K562 (cell line): ENCODE measurements at regions not wholly inside any gene's neighbourhood (a gene's known extent, or its start where the extent isn't known, plus 50 kb on each side); places are given as distances from the start of the nearest gene placed in this dataset.

Experiments used
- ATAC-seq: fragments of 200-7000 bp; cut with Tn5 transposase; 3 replicates; pipeline ENCODE4 v1.9.1; 2020; ENCODE audit warnings: moderate library complexity
- BruUV-seq: library from RNA; stranded (reverse); fragments of 400-500 nt; replicated peaks from 2 replicates; lab custom pipeline; 2021; lab: Mats Ljungman, UMichigan
- CTCF ChIA-PET: fragments of 300-600 bp; formaldehyde crosslinking; extraction: SDS; loops from one replicate; lab custom pipeline; 2021; ENCODE audit warnings: low intra/inter-chr PET ratio; lab: Yijun Ruan, JAX
- POLR2A ChIA-PET: fragments of 300-600, 350-650 bp; sonication (Branson Sonifier 250); formaldehyde crosslinking; extraction: SDS; loops from one replicate; lab custom pipeline; 2021; ENCODE audit warnings: antibody characterized with exemption, inconsistent platforms; lab: Yijun Ruan, JAX
- DNase-seq, 4 experiments: peaks; one replicate each; pipeline versions ENCODE4 v3.0.0 to v3.0.0-alpha.2; 2011 to 2018; ENCODE audit warnings: low spot score in 3 of 4, mixed read lengths in 3 of 4; ENCODE audit errors: extremely low read depth in 1 of 4
- FAIRE-seq: peaks from 2 replicates; lab custom pipeline; 2011; peaks lifted over from hg19 to GRCh38; lab: Jason Lieb, UNC
- H2AFZ ChIP-seq: 2 replicates; pipeline ENCODE4 v1.6.0; 2011; ENCODE audit warnings: low read depth, low read length, control low read depth, inconsistent platforms
- H3K27ac ChIP-seq: fragments of 200-600 bp; 3 replicates; pipeline ENCODE4 v1.8.0; 2011; ENCODE audit warnings: low read depth, mild to moderate bottlenecking, control low read depth, inconsistent platforms, low read length, moderate library complexity, mixed read lengths; ENCODE audit errors: extremely low read depth
- H3K27me3 ChIP-seq, 2 experiments: fragments of 300-600 bp in 1 of 2; 2 replicates in 1 of 2; 3 replicates in 1 of 2; pipeline versions ENCODE4 v1.6.0 to v1.8.0; 2011; ENCODE audit warnings: inconsistent platforms in 2 of 2, low read length in 2 of 2, mild to moderate bottlenecking in 1 of 2, mixed read lengths in 1 of 2, moderate library complexity in 1 of 2; ENCODE audit not compliant: control insufficient read depth in 2 of 2, insufficient read depth in 2 of 2
- H3K36me3 ChIP-seq: fragments of 300-600 bp; 3 replicates; pipeline ENCODE4 v1.8.0; 2011; ENCODE audit warnings: mild to moderate bottlenecking, low read length, inconsistent platforms; ENCODE audit not compliant: control insufficient read depth, insufficient read depth
- H3K4me1 ChIP-seq, 2 experiments: fragments of 200-600 bp in 1 of 2; replicated peaks in 1 of 2; 2 replicates in 1 of 2; 3 replicates in 1 of 2; pipeline versions ENCODE4 v1.5.1 to v1.8.0; 2011; ENCODE audit warnings: inconsistent platforms in 2 of 2, low read length in 2 of 2, mild to moderate bottlenecking in 1 of 2, mixed read lengths in 1 of 2, moderate library complexity in 1 of 2; ENCODE audit not compliant: control insufficient read depth in 2 of 2, insufficient read depth in 2 of 2
- H3K4me2 ChIP-seq: 2 replicates; pipeline ENCODE4 v1.6.1; 2011; ENCODE audit warnings: low read length, control low read depth, inconsistent platforms, mixed read lengths; ENCODE audit not compliant: insufficient read depth
- H3K4me3 ChIP-seq: fragments of 200-600 bp; sonication (generic), shearing (Covaris generic); 2 replicates; pipeline ENCODE4 v1.5.1; 2016; ENCODE audit warnings: control low read depth, inconsistent platforms
- H3K79me2 ChIP-seq: fragments of 200-600 bp; 3 replicates; pipeline ENCODE4 v1.8.0; 2011; ENCODE audit warnings: low read length, inconsistent platforms; ENCODE audit not compliant: control insufficient read depth, insufficient read depth
- H3K9ac ChIP-seq, 2 experiments: 2 replicates each; pipeline versions ENCODE4 v1.6.0 to v1.6.1; 2011; ENCODE audit warnings: low read depth in 2 of 2, low read length in 2 of 2, control low read depth in 1 of 2, inconsistent platforms in 1 of 2, mild to moderate bottlenecking in 1 of 2, mixed read lengths in 1 of 2; ENCODE audit not compliant: insufficient read depth in 1 of 2
- H3K9me1 ChIP-seq: one replicate; pipeline ENCODE4 v1.6.0; 2011; ENCODE audit warnings: inconsistent platforms, mild to moderate bottlenecking, low read length, moderate library complexity; ENCODE audit not compliant: control insufficient read depth, insufficient read depth
- H3K9me3 ChIP-seq: replicated peaks from 2 replicates; pipeline ENCODE4 v1.5.1; 2011; ENCODE audit warnings: low read depth, low read length, inconsistent platforms; ENCODE audit not compliant: control insufficient read depth, insufficient read depth
- H4K20me1 ChIP-seq: replicated peaks from 2 replicates; pipeline ENCODE4 v1.6.1; 2011; ENCODE audit warnings: low read length, inconsistent platforms, mixed read lengths; ENCODE audit not compliant: control insufficient read depth, insufficient read depth
- CGGBP1 ChIP-seq: fragments of 250-450 bp; sonication (Bioruptor Pico); IDR thresholded peaks from 2 replicates; pipeline ENCODE4 v1.9.0; 2021; ENCODE audit warnings: mild to moderate bottlenecking
- FOXP1 ChIP-seq: sonication (generic); formaldehyde crosslinking; IDR thresholded peaks from 2 replicates; pipeline ENCODE4 v1.8.0; 2022; ENCODE audit warnings: mild to moderate bottlenecking, missing genetic modification reagents
- NEUROD1 ChIP-seq: fragments of 150-350 bp; IDR thresholded peaks from 2 replicates; pipeline ENCODE4 v1.6.1; 2014; ENCODE audit warnings: borderline replicate concordance, low read length, low read depth; ENCODE audit not compliant: partially characterized antibody
- SIN3A ChIP-seq, 2 experiments: fragments of 150-350 bp in 1 of 2; IDR thresholded peaks; 2 replicates each; pipeline ENCODE4 v1.6.1; 2011 to 2016; ENCODE audit warnings: borderline replicate concordance in 2 of 2, low read depth in 2 of 2, low read length in 2 of 2, mild to moderate bottlenecking in 2 of 2, moderate library complexity in 2 of 2; ENCODE audit not compliant: control insufficient read depth in 1 of 2
- SIX5 ChIP-seq, 2 experiments: IDR thresholded peaks; 2 replicates each; pipeline ENCODE4 v1.6.1; 2011; ENCODE audit warnings: low read length in 2 of 2, borderline replicate concordance in 1 of 2, low read depth in 1 of 2, mild to moderate bottlenecking in 1 of 2, moderate library complexity in 1 of 2; ENCODE audit not compliant: insufficient read depth in 1 of 2
- SNRNP70 ChIP-seq: fragments of 200-400 bp; formaldehyde crosslinking; optimal IDR thresholded peaks from 2 replicates; pipeline ENCODE3; 2017; ENCODE audit warnings: low read depth, low read length
- SP1 ChIP-seq: sonication (generic); formaldehyde crosslinking; IDR thresholded peaks from 2 replicates; pipeline ENCODE4 v1.8.1; 2022; ENCODE audit warnings: mild to moderate bottlenecking, missing genetic modification reagents
- TCF7 ChIP-seq: sonication (generic); IDR thresholded peaks from 2 replicates; pipeline ENCODE4 v1.6.1; 2016; ENCODE audit warnings: antibody characterized with exemption, borderline replicate concordance
- ZNF280A ChIP-seq: fragments of 450-650 bp; IDR thresholded peaks from 2 replicates; pipeline ENCODE4 v1.6.1; 2018; ENCODE audit warnings: mild to moderate bottlenecking, low read depth; ENCODE audit not compliant: partially characterized antibody
- ZNF398 ChIP-seq: fragments of 250-450 bp; sonication (Bioruptor Pico); IDR thresholded peaks from 2 replicates; pipeline ENCODE4 v1.8.0; 2021; ENCODE audit warnings: moderate library complexity, mild to moderate bottlenecking, inconsistent platforms
- ZNF75A ChIP-seq: fragments of 450-650 bp; formaldehyde crosslinking; IDR thresholded peaks from 2 replicates; pipeline ENCODE4 v1.4.0; 2020; ENCODE audit warnings: mild to moderate bottlenecking
- WGBS: fragments of 100-300 bp; shearing (Covaris generic); methylation state at CpG from one replicate; pipeline ENCODE4 v1.1.6; 2016; ENCODE audit warnings: low coverage, mixed read lengths; ENCODE audit not compliant: insufficient coverage; ENCODE audit errors: missing lambda C conversion rate; 5-methylcytosine and 5-hydroxymethylcytosine counted together
- in situ Hi-C: fragments of 300-500 bp; cut with MboI; formaldehyde crosslinking; loops from 4 replicates; pipeline ENCODE4 v1.15.0; 2018; ENCODE audit warnings: inconsistent platforms, mixed read lengths
- intact Hi-C: fragments of 100-400 bp; cut with micrococcal nuclease; formaldehyde crosslinking; loops from 2 replicates; pipeline ENCODE4 v1.14.2; 2022

- no TSS peak for BruUV-seq
- intact Hi-C loops: no loop called here
- WGBS: 0% methylated on average over 5 of the region's 5 CpGs
Observed at GRCh38 chr16:6031102-6031501, 933.5 kb upstream of the EEF2KMT start.

GRCh38 chr16:6027733-6028132 is 930.1 kb upstream of the EEF2KMT start:
- TF ChIP-seq FOXP1 (CRISPR knock-in tag) (no peak), SP1 (CRISPR knock-in tag) (no peak), ZNF398 (CRISPR knock-in tag) (no peak), SNRNP70 (no peak), SIN3A (IDR thresholded peaks at IDR 0.05; ENCODE audit: borderline replicate concordance in 2 of 2, control insufficient read depth in 1 of 2, low read depth in 2 of 2, low read length in 2 of 2) (no peak), ZNF280A (no peak), NEUROD1 (no peak), SIX5 (IDR thresholded peaks at IDR 0.05; ENCODE audit: borderline replicate concordance in 1 of 2, insufficient read depth in 1 of 2, low read depth in 1 of 2, low read length in 2 of 2) (no peak), TCF7 (no peak), ZNF75A (no peak)
- 0% methylated on average over 7 of the region's 7 CpGs for WGBS
- FAIRE-seq: no peak
- no peaks in the 10 kb centered on the region for H3K4me1 ChIP-seq
- H2AFZ ChIP-seq: no peak overlapping the region
- no peaks in the 10 kb centered on the region for H3K79me2 ChIP-seq
- ChIA-PET POLR2A (no interaction called here), CTCF (no interaction called here)
- intact Hi-C loops: no loop called here
- no peak overlapping the region for H3K9ac ChIP-seq
- H3K27me3 ChIP-seq: peaks cover 0 to 9% of the 10 kb centered on the region in 2 experiments; a peak in 2 of 5 replicates
- no peaks in the 10 kb centered on the region for H3K9me3 ChIP-seq
- no TSS peak for BruUV-seq
- H4K20me1 ChIP-seq: no peaks in the 10 kb centered on the region; the same call in 1 of the 2 replicates
- DNase-seq: no peak
- no peak overlapping the region for H3K27ac ChIP-seq
- in situ Hi-C loops: no loop called here
- H3K9me1 ChIP-seq: no peaks in the 10 kb centered on the region
- no peak overlapping the region for H3K4me3 ChIP-seq
- no peak overlapping the region for H3K4me2 ChIP-seq
- ATAC-seq: no peak
- H3K36me3 ChIP-seq: no peaks in the 10 kb centered on the region

More at GRCh38 chr16:6031102-6031501, 933.5 kb upstream of the EEF2KMT start:
- Histone ChIP-seq H4K20me1 (no peaks in the 10 kb centered on the region; the same call in 1 of the 2 replicates), H3K9me1 (no peaks in the 10 kb centered on the region), H3K4me1 (no peaks in the 10 kb centered on the region), H3K36me3 (no peaks in the 10 kb centered on the region), H3K27ac (no peak overlapping the region), H3K9me3 (no peaks in the 10 kb centered on the region), H3K79me2 (no peaks in the 10 kb centered on the region), H2AFZ (no peak overlapping the region), H3K4me2 (no peak overlapping the region), H3K4me3 (no peak overlapping the region), H3K9ac (no peak overlapping the region), H3K27me3 (peaks cover 0 to 9% of the 10 kb centered on the region in 2 experiments; a peak in 1 of 5 replicates)
- CTCF ChIA-PET: no interaction called here
- no peak for ATAC-seq
- no peak for TF ChIP-seq CGGBP1 (CRISPR knock-in tag)
- POLR2A ChIA-PET: no interaction called here
- DNase-seq: no peak
- in situ Hi-C loops: no loop called here
- FAIRE-seq: no peak
